HG03064 (cell line): ENCODE measurements at regions not wholly inside any gene's neighbourhood (a gene's known extent, or its start where the extent isn't known, plus 50 kb on each side); places are given as distances from the start of the nearest gene placed in this dataset.

Experiments used
- ATAC-seq: cut with Tn5 transposase; IDR thresholded peaks from one replicate; pipeline ENCODE4 v1.9.1; 2021; ENCODE audit warnings: low read depth; ENCODE audit not compliant: unreplicated experiment

DNA sequence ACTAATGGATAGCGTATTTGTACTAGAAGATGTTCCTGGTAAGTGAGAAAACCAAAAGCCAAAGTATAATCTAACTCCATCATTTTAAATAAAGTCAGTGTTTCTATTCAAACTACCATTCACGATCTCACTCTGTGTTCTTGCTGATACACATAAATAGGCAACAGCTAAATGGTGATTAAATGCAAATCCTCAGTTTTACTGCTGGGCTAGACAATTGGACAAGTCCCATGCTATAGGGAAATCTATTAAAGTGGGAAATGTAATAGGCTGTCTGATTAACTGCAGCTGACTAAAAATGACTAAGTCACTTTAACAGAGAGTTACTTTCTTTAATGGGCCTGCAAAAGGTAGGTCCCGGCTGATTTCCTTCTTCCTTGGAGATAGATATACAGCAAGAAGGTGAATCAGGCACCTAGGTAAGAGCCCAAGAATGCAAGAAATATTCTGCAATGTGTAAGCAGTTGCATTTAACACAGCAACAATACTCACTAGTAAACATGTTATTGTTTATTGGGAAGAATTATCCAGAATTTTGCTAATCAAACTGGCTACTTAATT is 298.4 kb downstream of the SLITRK6 start:
- ATAC-seq = no peak

DNA sequence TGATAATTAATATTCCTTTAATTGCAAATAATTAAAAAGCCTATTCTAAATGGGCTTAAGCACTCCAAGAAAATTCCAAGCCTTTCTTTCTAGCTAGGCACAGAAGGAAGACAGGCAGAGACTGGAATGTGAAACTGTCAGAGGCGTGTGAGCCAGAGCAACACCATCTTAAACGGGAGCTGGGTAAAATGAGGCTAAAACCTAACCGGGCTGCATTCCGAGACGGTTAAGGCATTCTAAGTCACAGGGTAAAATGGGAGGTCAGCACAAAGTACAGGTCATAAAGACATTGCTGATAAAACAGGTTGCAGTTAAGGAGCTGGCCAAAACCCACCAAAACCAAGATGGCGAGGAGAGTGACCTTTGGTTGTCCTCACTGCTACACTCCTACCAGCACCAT is 300.4 kb downstream of the SLITRK6 start:
- ATAC-seq = no peak

- no peak for ATAC-seq
Measured at GRCh38 chr13:85497652-85498051, 301.6 kb downstream of the SLITRK6 start.

DNA sequence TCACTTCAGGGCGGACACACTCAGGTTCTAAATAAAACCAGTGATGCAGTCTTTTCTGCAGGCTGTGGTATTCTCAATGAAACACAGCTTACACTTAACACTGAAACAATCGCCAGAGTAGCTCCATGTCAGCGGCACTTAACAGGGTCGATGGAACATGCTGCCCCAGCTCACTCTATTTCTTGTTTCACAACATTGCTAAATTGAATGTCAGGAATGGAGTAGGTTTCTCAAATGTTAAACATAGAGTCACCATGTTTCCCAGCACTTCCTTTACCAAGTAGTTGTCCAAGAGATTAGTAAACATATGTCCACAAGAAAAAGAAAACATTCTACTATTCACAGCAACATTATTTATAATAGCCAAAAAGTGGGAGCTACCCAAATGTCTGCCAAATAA is 306.9 kb downstream of the SLITRK6 start:
- no peak for ATAC-seq

DNA sequence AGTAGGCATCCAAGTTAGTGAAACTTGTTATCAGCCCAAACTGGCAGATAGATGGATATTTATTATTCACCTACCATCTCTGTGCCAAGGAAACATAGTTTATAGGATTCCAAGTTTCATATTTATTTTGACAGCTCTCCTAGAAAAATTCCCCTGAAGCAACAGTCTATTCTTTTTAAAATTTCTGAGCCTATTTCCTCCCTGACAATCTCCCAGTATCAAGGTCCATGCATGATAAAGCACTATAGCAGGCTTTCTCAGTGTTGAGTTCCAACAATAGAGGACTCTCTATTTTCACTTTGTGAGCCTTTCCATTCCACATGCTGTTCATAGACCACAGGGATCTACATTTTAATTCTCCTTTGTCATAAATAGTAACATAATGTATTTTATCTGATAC is 312.6 kb downstream of the SLITRK6 start:
- ATAC-seq = no peak

GRCh38 chr13:85473144-85473543 is 326.1 kb downstream of the SLITRK6 start:
- ATAC-seq = no peak

- no peak for ATAC-seq
Measured at GRCh38 chr13:85469320-85469719, 329.9 kb downstream of the SLITRK6 start.

GRCh38 chr13:85462792-85463425 is 336.3 kb downstream of the SLITRK6 start:
- ATAC-seq = no peak

DNA sequence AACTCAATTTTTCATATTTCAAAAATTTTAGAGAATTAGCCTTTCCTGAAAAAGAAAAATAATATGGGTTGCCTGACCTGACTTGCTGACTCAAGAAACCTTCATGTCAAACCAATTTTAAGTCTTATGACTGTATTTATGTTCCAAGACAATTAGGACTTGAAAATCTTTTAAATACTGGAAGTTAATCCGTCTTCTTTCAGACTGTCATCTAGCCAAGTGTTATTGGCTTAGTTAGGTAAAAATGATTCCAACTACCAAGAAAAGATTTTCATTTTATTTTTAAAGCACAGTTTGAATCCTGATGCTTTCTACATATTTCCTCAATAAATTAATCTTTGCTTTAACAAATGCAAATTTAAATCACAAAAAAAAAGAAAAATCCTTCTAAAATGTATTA is 337.6 kb downstream of the SLITRK6 start:
- ATAC-seq = no peak

- ATAC-seq = no peak
Measured at GRCh38 chr13:85445534-85445933, 353.7 kb downstream of the SLITRK6 start.

DNA sequence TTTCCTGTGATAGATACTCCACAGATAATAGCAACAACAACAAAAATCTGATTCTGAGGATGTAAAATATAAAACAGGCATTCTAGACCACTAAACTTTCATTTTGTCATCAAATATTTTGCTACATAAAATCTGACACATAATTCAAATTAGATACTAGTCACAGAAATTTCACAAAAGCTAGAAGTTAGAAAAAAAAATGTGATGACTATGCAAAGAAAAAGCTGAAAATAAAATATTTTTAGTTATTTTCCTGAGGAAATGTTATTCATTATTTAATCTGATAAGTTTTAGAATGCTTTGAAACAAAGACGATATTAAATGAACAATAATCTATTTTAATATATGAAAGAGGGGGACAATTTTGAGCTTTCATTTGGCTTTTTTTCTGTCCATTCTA is 357.2 kb downstream of the SLITRK6 start:
- no peak for ATAC-seq

DNA sequence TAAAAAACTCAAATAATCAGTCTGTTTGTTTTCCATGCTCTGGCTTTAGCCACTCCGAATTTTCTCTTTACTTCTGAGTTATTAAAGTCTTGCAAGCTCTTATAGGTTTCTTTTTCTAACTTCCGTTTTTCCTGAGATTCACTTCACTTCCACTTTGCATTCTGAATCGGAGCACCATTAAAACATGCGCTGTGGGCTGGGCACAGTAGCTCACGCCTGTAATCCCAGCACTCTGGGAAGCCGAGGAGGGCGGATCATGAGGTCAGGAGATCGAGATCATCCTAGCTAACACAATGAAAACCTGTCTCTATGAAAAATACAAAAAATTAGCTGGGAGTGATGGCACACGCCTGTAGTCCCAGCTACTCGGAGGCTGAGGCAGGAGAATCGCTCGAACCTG is 357.9 kb downstream of the SLITRK6 start:
- ATAC-seq = no peak

GRCh38 chr13:85436029-85436428 is 363.2 kb downstream of the SLITRK6 start:
- ATAC-seq = no peak

DNA sequence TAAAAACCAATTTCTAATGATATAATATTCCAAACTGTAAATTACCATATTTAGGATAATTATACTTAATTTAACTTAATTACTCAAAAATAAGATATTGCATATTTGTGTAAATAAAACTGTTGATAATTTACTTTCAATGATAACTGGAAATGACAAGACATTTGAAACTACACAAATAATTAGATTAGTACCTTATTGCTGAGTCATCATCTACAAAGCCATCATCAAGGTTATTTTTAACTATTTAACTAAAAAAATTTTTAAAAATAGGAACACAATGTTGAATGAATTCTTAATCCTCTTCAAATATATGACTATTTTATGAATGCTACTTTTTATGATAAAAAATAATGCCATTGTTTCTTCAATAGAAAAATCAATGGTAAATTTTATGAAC is 364.3 kb downstream of the SLITRK6 start:
- ATAC-seq = no peak

DNA sequence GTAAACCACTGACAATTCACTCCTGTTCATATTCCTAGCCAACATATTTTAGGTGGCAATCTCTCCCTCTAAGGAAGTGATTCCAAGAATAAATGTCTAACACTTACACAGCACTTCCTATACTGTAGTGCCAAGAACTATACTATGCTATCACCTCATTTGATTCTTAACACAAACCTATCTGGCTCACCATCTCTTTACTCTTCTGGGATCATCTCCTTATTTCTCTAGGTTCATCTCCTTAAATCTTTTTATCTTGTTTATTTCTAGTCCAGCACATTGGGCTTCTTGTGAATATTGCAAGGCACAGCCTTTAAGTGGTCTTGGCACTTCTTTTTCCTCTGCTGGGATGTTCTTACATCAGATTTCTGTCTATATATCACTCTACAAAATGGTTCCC is 366.3 kb downstream of the SLITRK6 start:
- no peak for ATAC-seq

DNA sequence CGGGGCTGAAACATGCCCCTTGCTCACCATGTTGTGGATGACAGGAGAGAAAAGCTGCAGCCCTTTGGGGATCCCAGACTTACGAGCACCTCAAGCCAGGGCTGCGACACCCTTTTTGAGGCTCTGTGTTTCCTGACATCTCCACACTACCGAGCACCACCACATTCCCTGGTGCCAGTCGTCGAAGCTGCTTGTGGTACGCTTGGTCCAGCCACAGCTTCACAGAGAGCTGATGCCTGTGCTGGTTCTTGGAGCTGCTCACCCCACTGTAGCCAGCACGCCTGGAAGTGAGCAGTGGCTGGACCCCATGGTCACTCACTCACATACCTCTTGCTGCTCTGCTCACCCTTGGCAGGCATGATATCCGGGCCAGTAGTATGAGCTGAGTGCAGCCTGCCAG is 367.5 kb downstream of the SLITRK6 start:
- no peak for ATAC-seq

DNA sequence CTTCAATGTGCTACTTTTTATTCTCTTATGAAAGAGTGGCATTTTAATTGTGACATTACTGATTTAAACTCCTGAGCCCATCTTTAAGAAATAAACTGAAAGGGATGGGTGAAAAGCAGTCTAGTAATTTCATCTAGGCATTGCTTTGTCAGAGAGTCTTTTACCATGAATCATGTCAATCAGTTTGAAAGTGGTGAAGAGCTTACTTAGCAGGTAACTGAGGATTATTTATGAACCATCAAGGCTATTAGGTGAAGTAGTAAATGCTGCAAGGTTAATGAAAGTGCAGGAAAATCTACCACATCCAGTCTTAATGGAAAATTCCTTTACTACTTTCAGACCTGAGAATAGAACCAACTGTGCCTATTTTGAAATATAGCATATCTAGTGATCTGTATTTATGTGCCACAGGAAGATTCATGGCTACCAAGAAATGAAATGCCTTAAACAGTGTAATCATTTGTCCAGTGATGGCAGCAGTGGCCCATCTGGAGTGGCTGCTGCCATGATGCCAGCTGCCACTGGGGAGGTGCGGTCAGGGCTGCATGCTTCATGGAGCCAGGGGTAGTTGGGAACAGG is 368.9 kb downstream of the SLITRK6 start:
- no peak for ATAC-seq

DNA sequence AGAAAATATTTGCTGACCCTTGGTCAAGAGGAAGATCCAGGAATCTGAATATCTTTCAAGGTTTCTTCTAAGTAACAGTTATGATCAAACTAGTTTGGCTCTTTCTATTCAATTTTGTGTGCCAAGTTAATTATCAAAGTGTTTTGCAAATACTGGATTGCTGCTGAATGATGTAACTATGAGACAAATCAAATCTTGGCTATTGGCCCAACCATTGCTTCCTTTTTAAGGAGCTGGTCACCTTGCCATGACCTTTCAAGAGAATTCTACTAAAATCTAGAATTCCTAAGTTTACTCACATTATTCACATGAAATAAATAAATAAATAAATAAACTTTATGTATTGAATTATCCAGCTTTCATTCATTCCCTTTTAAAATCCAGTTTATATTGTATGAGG is 371.8 kb downstream of the SLITRK6 start:
- no peak for ATAC-seq

DNA sequence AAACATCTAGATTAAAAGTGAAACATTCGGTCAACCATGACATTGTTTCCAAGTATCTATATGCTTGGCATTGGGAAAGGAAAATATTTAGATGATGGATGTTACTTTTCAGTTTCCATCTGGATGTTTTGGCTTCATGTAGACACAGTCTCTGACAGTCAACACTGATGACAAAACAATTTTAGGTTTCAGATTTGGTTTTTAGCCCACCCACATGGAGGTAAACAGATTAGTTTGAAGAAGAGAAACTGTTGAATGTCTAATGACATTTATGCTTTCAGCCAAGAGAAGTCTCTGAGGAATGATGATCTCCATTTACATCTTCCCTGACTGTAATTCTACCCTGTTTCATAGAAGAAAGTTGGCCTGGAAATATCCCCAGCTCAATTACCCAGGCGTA is 379.1 kb downstream of the SLITRK6 start:
- no peak for ATAC-seq

DNA sequence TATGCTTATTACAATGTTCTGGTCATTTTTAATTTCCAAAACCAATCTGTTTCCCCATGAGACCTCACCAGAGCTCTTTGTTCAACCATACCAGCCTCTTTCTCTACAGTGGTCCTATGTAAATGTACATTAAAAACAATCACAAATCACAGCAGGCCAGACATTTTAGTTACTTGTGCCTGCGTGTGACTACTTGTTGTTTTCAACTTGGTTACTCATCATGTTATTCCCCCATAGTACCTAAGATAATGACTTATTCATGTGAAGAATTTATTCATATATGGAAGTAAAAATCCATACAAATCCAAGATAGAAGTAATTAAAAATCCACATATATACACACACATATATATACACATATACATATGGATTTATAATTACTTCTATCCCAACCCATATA is 379.6 kb downstream of the SLITRK6 start:
- ATAC-seq = no peak

DNA sequence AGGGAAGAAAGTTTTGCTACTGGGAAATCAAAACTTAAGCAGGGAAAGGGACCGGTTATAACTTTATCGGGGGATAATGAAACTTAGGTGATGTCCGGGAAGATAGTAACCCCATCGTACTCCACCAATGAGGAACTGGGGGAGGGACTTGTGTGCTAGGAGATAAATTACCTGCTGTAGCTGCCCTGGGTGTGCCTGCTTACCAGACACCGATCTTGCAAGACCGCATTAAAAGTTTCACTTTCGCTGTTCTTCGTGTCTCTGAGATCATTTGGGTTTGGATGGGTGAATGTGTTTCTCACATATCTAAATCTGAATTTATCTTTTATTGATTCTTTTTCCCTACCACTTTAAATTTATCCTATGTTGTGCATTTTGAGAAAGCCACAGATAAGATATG is 381.4 kb downstream of the SLITRK6 start:
- no peak for ATAC-seq

DNA sequence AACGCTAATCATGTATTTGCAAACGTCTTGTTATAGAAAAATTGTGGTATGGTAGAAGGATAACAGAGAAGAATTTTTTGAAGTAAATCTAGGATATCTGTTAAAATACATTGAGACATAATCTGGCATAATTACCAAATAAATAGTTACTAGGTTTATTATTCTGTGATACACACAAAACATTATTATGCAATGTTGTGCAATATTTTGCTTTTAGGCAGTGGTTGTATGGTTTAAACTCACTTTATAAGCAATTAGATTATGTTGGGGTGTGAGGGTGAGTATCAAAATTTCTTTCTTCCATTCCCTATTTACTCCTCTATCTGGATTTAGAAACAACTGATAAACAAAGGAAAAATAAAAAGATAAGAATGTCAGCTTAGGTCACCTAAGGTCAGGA is 385.6 kb downstream of the SLITRK6 start:
- ATAC-seq = no peak

GRCh38 chr13:85412448-85412847 is 386.8 kb downstream of the SLITRK6 start:
- ATAC-seq = no peak
